Osteocyte (in vitro differentiated cells): ENCODE measurements at regions not wholly inside any gene's neighbourhood (a gene's known extent, or its start where the extent isn't known, plus 50 kb on each side); places are given as distances from the start of the nearest gene placed in this dataset.

Source experiments
- DNase-seq: peaks from one replicate; pipeline ENCODE4 v3.0.0; 2021; ENCODE audit warnings: mixed read lengths; ENCODE audit not compliant: unreplicated experiment; ENCODE audit errors: extremely low spot score
- H3K27ac Mint-ChIP-seq: one replicate; pipeline ENCODE4 v1.8.0; 2021; ENCODE audit warnings: mild to moderate bottlenecking, mixed read lengths; ENCODE audit not compliant: unreplicated experiment
- H3K27me3 Mint-ChIP-seq: one replicate; pipeline ENCODE4 v1.8.0; 2021; ENCODE audit warnings: mixed read lengths; ENCODE audit not compliant: unreplicated experiment
- H3K36me3 Mint-ChIP-seq: one replicate; pipeline ENCODE4 v1.8.0; 2021; ENCODE audit warnings: mixed read lengths; ENCODE audit not compliant: unreplicated experiment
- H3K4me1 Mint-ChIP-seq: one replicate; pipeline ENCODE4 v1.8.0; 2021; ENCODE audit warnings: mixed read lengths; ENCODE audit not compliant: unreplicated experiment
- H3K4me3 Mint-ChIP-seq: one replicate; pipeline ENCODE4 v1.8.0; 2021; ENCODE audit warnings: mild to moderate bottlenecking, moderate library complexity, mixed read lengths; ENCODE audit not compliant: unreplicated experiment
- H3K9me3 Mint-ChIP-seq: one replicate; pipeline ENCODE4 v1.8.0; 2021; ENCODE audit warnings: mixed read lengths; ENCODE audit not compliant: unreplicated experiment
- TF ChIP-seq, protein P1 (sequence below): fragments of 200-600 bp; sonication (generic); IDR thresholded peaks from 2 replicates; pipeline ENCODE4 v1.5.0; 2021; ENCODE audit warnings: antibody characterized with exemption, mild to moderate bottlenecking, moderate library complexity

DNA sequence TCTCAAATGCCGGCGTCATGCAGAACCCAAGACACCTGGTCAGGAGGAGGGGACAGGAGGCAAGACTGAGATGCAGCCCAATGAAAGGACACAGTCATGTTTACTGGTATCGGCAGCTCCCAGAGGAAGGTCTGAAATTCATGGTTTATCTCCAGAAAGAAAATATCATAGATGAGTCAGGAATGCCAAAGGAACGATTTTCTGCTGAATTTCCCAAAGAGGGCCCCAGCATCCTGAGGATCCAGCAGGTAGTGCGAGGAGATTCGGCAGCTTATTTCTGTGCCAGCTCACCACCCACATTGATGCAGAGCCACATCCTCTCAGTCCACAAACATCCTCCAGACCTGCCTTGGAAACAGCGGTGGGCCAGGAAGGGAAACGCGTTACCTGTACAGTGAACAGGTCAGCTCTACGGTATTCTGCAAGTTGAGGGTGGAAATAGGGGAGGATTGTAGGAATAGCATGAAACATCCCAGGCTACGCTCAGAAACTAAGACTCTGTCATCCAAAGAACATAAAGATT lies 133.1 kb upstream of the PRSS1 start:
- no peak for DNase-seq
- peaks cover 7% of the 10 kb centered on the region for H3K4me1 Mint-ChIP-seq
- H3K27ac Mint-ChIP-seq = no peak overlapping the region
- H3K27me3 Mint-ChIP-seq = peaks cover 39% of the 10 kb centered on the region
- no peaks in the 10 kb centered on the region for H3K9me3 Mint-ChIP-seq
- no peak overlapping the region for H3K4me3 Mint-ChIP-seq
- H3K36me3 Mint-ChIP-seq = no peaks in the 10 kb centered on the region
- TF ChIP-seq, protein P1, sequence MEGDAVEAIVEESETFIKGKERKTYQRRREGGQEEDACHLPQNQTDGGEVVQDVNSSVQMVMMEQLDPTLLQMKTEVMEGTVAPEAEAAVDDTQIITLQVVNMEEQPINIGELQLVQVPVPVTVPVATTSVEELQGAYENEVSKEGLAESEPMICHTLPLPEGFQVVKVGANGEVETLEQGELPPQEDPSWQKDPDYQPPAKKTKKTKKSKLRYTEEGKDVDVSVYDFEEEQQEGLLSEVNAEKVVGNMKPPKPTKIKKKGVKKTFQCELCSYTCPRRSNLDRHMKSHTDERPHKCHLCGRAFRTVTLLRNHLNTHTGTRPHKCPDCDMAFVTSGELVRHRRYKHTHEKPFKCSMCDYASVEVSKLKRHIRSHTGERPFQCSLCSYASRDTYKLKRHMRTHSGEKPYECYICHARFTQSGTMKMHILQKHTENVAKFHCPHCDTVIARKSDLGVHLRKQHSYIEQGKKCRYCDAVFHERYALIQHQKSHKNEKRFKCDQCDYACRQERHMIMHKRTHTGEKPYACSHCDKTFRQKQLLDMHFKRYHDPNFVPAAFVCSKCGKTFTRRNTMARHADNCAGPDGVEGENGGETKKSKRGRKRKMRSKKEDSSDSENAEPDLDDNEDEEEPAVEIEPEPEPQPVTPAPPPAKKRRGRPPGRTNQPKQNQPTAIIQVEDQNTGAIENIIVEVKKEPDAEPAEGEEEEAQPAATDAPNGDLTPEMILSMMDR = no peak

GRCh38 chr7:142615508-142615907 lies 133.8 kb upstream of the PRSS1 start:
- Mint-ChIP-seq H3K27ac (no peak overlapping the region), H3K9me3 (no peaks in the 10 kb centered on the region), H3K4me1 (peaks cover 7% of the 10 kb centered on the region), H3K4me3 (no peak overlapping the region), H3K27me3 (peaks cover 33% of the 10 kb centered on the region), H3K36me3 (no peaks in the 10 kb centered on the region)
- no peak for DNase-seq
- TF ChIP-seq, protein P1 = no peak

GRCh38 chr7:142614116-142614515 lies 135.2 kb upstream of the PRSS1 start:
- Mint-ChIP-seq H3K36me3 (no peaks in the 10 kb centered on the region), H3K4me3 (no peak overlapping the region), H3K4me1 (peaks cover 7% of the 10 kb centered on the region), H3K9me3 (no peaks in the 10 kb centered on the region), H3K27me3 (peaks cover 33% of the 10 kb centered on the region), H3K27ac (no peak overlapping the region)
- no peak for DNase-seq
- TF ChIP-seq, protein P1 = no peak

- TF ChIP-seq, protein P1 = no peak
- H3K27ac Mint-ChIP-seq = no peak overlapping the region
- H3K27me3 Mint-ChIP-seq = peaks cover 23% of the 10 kb centered on the region
- H3K4me3 Mint-ChIP-seq = no peak overlapping the region
- H3K9me3 Mint-ChIP-seq = no peaks in the 10 kb centered on the region
- H3K4me1 Mint-ChIP-seq = peaks cover 10% of the 10 kb centered on the region
- DNase-seq = no peak
- no peaks in the 10 kb centered on the region for H3K36me3 Mint-ChIP-seq
Measured at GRCh38 chr7:142612237-142612881, 136.9 kb upstream of the PRSS1 start.

DNA sequence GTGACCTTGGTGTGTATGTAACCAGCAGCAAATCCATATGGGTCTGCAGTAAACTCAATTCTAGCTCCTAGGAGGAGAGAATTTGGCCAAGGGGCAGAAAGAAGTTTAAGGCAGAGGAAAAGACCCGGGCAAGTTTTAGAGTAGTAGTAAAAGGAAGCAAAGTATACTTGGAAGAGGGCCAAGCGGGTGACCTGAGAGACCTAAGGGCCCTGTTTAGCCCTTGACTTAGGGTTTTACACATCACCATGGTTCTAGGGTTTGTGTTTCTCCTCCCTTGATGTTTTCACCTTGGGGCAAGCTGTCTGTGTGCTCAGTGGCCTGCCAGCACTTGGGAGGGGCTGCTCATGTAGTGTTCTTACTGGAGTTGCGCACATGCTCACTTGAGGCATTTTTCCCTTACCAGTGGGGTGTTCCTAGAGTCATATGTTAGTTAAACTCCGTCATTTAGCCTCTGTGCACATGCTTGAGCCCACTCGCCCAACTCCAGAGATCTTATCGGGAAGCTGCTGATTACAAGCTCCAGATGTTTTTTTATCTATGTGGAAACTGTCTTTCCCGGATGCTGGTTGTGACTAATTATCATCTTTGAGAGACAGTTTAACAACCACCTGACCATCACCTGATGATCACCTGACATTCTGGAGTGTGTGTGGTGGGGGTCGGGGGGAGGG lies 137.6 kb upstream of the PRSS1 start:
- TF ChIP-seq, protein P1 = no peak
- Mint-ChIP-seq H3K4me1 (peaks cover 10% of the 10 kb centered on the region), H3K4me3 (no peak overlapping the region), H3K36me3 (no peaks in the 10 kb centered on the region), H3K27ac (no peak overlapping the region), H3K9me3 (no peaks in the 10 kb centered on the region), H3K27me3 (peaks cover 22% of the 10 kb centered on the region)
- no peak for DNase-seq
